NOMO-1 (cell line): ENCODE measurements at regions not wholly inside any gene's neighbourhood (a gene's known extent, or its start where the extent isn't known, plus 50 kb on each side); places are given as distances from the start of the nearest gene placed in this dataset.
"Not testable (repeated sequence)": the region's sequence is repeated elsewhere in the genome, so short reads cannot be mapped to it uniquely, and the experiment has no call there.

ENCODE experiments used
- DNase-seq, 2 experiments: peaks; one replicate each; lab custom pipeline; 2025; ENCODE audit not compliant: unreplicated experiment in 2 of 2; lab: John Stamatoyannopoulos, UW

- no peak for DNase-seq
Observed at GRCh38 chr12:9342614-9343353, 134.6 kb upstream of the PZP start.

DNA sequence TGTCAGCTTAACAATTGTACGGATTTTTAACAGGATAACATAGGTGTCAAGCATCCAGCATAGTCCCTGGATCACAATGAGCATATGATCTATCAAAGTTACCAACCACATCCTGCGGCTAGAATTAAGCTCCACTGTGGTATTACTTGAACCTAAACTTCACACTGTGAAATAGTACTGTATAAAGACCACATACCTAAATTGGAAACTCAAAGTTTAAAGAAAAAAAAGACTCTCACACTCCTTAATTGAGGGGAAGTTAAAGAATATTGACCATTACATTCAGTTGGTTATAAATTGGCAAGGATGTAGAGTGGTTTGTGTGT is 133.0 kb upstream of the PZP start:
- DNase-seq: no peak

DNA sequence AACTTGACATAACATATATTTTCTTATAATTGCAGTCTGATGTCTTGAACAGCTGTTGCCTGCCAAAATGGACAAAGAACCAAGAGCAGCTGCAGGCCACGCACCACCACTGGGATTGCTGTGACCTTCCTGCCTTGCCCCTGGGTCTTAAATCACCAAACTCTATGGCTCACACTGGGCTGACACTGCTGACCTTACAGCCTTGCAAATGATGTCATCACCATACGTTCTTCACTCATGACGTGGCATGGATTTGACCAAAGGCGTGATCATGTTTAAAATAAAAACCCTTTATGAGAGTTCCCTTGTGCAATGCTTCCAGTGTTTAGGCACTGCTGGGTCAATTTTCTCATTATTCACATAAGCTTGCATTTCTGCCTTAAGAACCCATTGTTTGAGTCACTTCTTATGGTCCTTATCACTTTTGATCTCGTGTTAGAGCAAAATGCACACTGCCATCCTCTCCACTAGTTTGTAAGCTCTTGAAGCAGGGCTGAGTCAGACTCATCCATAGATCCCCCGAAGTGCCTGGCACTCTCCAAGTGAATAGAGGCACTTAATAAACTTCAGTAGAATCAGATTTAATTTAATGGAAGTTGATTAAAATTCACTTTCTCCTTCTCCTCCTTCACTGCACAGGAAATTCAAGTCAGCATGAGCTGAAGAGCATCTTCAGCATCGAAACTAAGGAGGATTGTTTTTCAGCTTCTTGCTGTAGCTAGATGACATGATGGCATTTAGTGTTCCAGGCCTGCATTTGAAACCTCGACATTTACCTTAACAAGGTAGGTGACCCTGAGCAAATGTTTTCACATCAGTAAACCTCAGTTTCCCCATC is 132.4 kb upstream of the PZP start:
- DNase-seq: no peak

DNA sequence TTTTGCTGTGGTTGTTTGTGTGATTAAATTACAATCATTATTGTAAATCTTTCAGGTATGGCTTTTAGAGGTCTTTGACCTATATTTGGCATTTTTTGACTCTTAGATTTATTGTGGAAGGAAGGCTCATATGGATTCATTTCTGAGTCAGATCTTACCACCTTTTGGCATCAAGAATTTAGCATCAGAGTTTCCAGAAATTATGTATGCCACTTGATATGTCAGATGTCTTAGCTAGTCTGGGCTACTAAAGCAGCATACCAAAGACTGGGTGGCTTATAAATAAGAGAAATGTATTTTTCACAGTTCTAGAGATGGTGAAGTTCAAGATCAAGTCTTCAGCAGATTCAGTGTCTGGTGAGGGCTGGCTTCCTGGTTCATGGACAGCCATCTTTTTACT is 129.5 kb upstream of the PZP start:
- no peak for DNase-seq

- DNase-seq: not testable (repeated sequence)
Observed at GRCh38 chr12:9336375-9337011, 128.3 kb upstream of the PZP start.

GRCh38 chr12:9335867-9336266 is 127.7 kb upstream of the PZP start:
- DNase-seq: no peak

DNA sequence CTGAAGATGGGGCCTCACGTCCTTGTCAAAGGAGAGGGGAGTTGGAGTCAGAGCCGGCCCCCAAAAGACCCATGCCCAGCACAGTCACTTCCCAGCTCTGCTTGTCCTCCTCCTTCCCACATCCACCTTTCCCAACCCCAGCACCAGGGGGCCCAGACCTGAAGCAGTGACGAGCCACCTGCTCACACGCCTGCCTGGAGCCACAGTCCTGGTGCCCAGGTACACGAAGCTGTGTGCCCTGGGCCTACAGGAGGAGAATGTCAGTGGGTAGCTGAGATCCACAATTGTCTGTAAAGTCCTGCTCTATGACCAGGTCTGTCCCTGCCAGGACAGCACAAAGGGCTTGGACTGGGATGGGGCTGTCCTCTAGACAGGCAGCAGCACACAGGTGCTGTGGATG is 126.8 kb upstream of the PZP start:
- DNase-seq: no peak

DNA sequence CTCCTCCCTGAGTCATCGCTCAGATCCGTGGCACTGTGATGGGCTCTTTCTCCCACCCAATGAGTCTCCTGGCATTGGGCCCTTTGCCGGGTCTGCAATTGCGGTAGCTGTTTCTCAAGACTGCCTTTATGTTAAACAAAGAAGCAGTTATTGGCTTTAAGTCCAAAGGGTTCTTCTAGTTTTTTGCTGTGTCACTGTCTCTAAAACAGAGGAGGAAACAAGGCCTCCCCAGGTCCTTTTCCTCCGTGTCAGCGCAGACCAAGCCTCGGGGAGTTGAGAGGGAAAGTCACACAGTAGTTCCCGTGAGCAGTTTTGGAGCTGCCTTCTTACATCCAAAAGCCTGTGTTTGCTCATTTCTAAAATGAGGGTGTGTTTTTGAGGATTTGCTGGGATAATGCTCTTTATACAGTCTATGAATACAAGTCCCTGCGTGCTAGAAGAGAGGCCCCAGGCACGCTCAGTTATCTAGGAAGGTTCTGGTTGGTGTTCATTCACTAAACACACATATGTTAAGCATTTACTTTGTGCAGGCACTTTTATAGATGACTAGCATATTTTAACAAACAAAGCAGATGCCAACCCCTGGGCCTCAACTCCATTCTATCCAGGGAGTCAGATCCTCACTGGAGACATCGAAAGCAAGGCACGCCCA is 126.0 kb upstream of the PZP start:
- peak; percentile 81 to 91 for DNase-seq

DNA sequence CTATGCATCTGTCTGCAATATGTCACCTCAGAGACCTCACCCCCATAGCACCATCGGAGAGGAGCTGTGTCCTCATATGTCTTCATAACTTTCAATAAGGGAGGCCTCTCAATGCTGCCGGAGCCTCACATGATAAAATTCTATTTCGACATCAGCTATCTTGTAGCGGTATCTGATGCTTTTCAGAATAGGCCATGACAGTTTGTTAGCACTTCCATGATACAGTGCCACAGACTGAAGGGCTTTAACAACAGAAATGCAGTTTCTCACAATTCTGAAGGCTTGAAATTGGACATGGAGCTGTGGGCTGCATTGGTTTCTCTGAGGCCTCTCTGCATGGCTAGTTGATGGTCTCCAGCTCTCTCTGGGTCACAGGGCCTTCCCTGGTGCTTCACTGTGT is 125.0 kb upstream of the PZP start:
- DNase-seq: peak in 1 of 2 experiments; percentile 48

- no peak for DNase-seq
Observed at GRCh38 chr12:9332564-9332963, 124.4 kb upstream of the PZP start.

DNA sequence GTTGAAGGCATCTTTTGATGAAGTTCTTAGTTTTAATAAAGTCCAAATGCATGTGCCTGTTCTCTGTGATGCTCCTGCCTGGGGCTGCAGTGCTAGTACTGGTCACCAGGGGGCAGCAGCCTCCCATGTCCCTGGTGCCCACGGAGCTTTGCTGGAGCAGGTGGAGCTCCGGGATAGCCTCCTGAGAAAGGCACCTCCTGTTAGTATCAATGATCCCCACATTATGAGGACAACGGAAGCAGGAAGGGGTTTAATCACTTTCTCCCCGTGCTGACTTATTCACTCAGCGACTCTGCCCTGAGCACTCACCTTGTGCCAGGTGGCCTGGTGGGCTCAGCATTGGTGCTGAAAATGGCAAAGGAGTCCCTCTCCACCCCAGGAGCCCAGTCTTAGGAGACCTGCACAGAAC is 123.0 kb upstream of the PZP start:
- DNase-seq: peak; percentile 23 to 41

DNA sequence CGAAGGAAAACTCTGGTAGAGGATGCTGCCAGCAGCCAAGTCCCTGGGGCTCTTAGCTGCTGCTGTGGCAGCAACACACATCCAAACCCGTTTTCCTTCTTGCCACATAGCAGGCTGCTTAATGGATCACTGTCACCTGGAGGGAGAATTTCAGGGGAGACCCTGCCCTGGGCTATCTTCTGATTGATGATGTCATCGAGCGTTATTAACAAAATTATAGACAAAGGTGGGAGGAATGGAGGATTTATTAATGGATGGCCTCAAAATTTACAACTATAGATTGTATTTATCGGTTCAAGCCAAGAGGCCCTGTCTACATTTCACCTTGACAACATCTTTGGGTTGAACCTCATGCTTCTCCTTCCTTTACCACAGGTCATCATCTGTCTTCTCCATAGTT is 120.8 kb upstream of the PZP start:
- no peak for DNase-seq

DNA sequence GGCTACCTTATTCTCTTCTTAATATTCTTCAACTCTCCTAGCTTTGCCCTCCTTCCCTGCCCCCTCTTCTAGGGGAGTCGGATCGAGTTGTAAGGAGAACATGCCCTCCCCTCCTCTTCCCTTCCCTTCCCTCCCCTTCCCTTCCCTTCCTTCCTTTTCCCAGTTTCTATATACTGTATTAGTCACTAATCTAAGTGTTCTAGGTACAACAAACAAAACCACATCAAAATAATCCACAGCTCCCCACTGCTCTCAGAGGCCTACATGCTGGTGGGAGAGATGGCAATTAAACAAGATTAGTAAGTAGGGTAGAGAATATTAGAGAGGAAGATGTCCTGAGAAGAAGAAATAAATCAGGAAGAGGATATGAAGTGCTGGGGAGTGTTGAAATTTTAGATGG is 119.9 kb upstream of the PZP start:
- DNase-seq: no peak

- DNase-seq: no peak
Observed at GRCh38 chr12:9327320-9327719, 119.1 kb upstream of the PZP start.

GRCh38 chr12:9326849-9327248 is 118.7 kb upstream of the PZP start:
- DNase-seq: not testable (repeated sequence)

- DNase-seq: no peak
Observed at GRCh38 chr12:9326085-9326484, 117.9 kb upstream of the PZP start.

GRCh38 chr12:9325471-9325870 is 117.3 kb upstream of the PZP start:
- no peak for DNase-seq

DNA sequence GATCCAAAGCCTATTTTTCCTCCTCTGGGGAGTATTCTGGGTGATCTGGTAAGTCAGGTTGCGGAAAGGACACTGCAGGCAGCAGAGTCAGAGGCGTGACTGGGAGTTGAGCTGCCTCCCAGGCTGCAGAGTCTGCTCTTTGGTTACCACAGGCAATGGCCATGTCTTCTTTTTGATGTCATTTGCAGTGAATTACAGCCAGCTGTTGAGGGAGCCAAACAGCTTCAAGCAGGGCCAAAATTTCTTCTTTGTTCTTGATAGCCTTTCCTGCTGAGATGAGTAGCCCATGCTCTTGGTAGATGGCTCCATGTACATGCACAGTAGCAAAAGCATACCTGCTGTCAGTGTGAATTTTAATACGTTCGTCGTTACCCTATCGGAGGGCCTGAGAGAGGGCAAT is 116.6 kb upstream of the PZP start:
- no peak for DNase-seq

DNA sequence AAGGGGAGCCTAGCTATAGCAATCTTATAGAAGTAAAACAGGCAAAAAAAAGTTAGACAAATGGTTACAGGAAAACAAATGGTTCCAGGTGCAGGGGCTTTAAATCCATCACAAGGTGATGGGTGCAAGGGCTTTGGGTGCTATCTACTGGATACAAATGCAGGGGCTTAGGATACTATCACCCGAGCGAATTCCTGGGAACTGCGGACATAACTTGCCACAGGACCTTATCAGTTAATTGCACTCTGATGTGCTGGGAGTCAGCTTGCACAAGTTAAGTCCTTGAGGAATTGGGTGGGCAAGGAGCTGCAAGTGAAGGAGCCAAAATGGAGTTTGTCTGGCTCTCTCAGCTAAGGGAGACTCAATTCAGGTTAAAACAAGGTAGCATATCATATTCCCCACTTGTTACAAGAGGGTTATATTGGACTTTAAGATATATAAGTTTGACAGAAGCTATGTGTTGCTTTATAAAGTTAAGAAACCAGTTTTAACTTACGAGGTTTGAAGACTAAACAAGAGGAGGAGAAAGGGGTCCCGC is 115.0 kb upstream of the PZP start:
- no peak for DNase-seq

GRCh38 chr12:9319842-9320173 is 111.6 kb upstream of the PZP start:
- no peak for DNase-seq
